HL-60 (cell line): ENCODE measurements at regions not wholly inside any gene's neighbourhood (a gene's known extent, or its start where the extent isn't known, plus 50 kb on each side); places are given as distances from the start of the nearest gene placed in this dataset.

Source experiments
- DNase-seq, 2 experiments: peaks; one replicate each; pipeline ENCODE4 v3.0.0-alpha.2; 2010 to 2020; ENCODE audit warnings: low read depth in 1 of 2, low spot score in 1 of 2
- H3K27ac ChIP-seq: fragments of 250-450 bp; sonication (Bioruptor Pico); replicated peaks from 2 replicates; pipeline ENCODE4 v1.5.1; 2020; ENCODE audit warnings: mild to moderate bottlenecking, moderate library complexity
- H3K27me3 ChIP-seq: fragments of 250-450 bp; sonication (Bioruptor Pico); 2 replicates; pipeline ENCODE4 v1.5.1; 2021; ENCODE audit warnings: mild to moderate bottlenecking, moderate library complexity; ENCODE audit not compliant: insufficient read depth, poor library complexity, severe bottlenecking
- H3K4me3 ChIP-seq: replicated peaks from 2 replicates; pipeline ENCODE4 v1.5.1; 2011; ENCODE audit warnings: mild to moderate bottlenecking, control low read depth, low read length; ENCODE audit not compliant: insufficient read depth
- CTCF ChIP-seq: IDR thresholded peaks from one replicate; pipeline ENCODE4 v1.5.1; 2011; ENCODE audit warnings: low read length, control low read depth, inconsistent platforms; ENCODE audit not compliant: insufficient read depth
- GABPA ChIP-seq: IDR thresholded peaks from 2 replicates; pipeline ENCODE4 v1.6.1; 2012; ENCODE audit warnings: low read depth
- POLR2AphosphoS5 ChIP-seq: IDR thresholded peaks from 2 replicates; pipeline ENCODE4 v1.6.1; 2012; ENCODE audit warnings: low read depth
- REST ChIP-seq: IDR thresholded peaks from 2 replicates; pipeline ENCODE4 v1.6.1; 2012; ENCODE audit warnings: low read depth; ENCODE audit not compliant: insufficient replicate concordance
- SPI1 ChIP-seq: IDR thresholded peaks from 2 replicates; pipeline ENCODE4 v1.6.1; 2012; ENCODE audit warnings: low read depth, mild to moderate bottlenecking, borderline replicate concordance

GRCh38 chr3:118292841-118293240, 741.8 kb downstream of the IGSF11 start:
- Histone ChIP-seq H3K27ac (no peak overlapping the region), H3K4me3 (no peak overlapping the region), H3K27me3 (no peaks in the 10 kb centered on the region)
- DNase-seq = no peak
- TF ChIP-seq GABPA (no peak), REST (no peak)

GRCh38 chr3:118298133-118298532, 736.5 kb downstream of the IGSF11 start:
- no peaks in the 10 kb centered on the region for H3K27me3 ChIP-seq
- H3K4me3 ChIP-seq = no peak overlapping the region
- no peak for DNase-seq
- TF ChIP-seq SPI1 = no peak
- H3K27ac ChIP-seq = no peak overlapping the region

- no peak for TF ChIP-seq POLR2AphosphoS5
- TF ChIP-seq SPI1 = no peak
- no peak for TF ChIP-seq REST
- TF ChIP-seq CTCF = no peak
- no peak for TF ChIP-seq GABPA
- H3K27ac ChIP-seq = no peak overlapping the region
- no peaks in the 10 kb centered on the region for H3K27me3 ChIP-seq
- H3K4me3 ChIP-seq = no peak overlapping the region
- DNase-seq = no peak
Measured at GRCh38 chr3:118304557-118304956, 730.1 kb downstream of the IGSF11 start.

GRCh38 chr3:118332699-118333098, 701.9 kb downstream of the IGSF11 start:
- DNase-seq = no peak
- no peak overlapping the region for H3K4me3 ChIP-seq
- H3K27ac ChIP-seq = no peak overlapping the region
- no peak for TF ChIP-seq SPI1
- no peak for TF ChIP-seq CTCF
- no peak for TF ChIP-seq POLR2AphosphoS5
- no peak for TF ChIP-seq GABPA
- no peak for TF ChIP-seq REST
- no peaks in the 10 kb centered on the region for H3K27me3 ChIP-seq
